Activated CD8-positive, alpha-beta T cell treated with anti-CD3 and anti-CD28 coated beads for 36 hours (primary cell): ENCODE measurements at regions not wholly inside any gene's neighbourhood (a gene's known extent, or its start where the extent isn't known, plus 50 kb on each side); places are given as distances from the start of the nearest gene placed in this dataset.
A peak's percentile ranks its signal among the peaks of the same experiment; 100 is the strongest.

Experiments used
- ATAC-seq: fragments of 200-7000 bp; cut with Tn5 transposase; one replicate; pipeline ENCODE4 v1.10.0; 2021; ENCODE audit warnings: mild to moderate bottlenecking, moderate library complexity
- CTCF ChIA-PET: fragments of 350-600 bp; sonication (Branson Sonifier 250); formaldehyde crosslinking; loops from one replicate; lab custom pipeline; 2021; ENCODE audit warnings: antibody characterized with exemption; lab: Charles Lee
- POLR2A ChIA-PET: fragments of 350-600 bp; sonication (Branson Sonifier 250); formaldehyde crosslinking; loops from one replicate; lab custom pipeline; 2021; ENCODE audit warnings: antibody characterized with exemption; lab: Charles Lee
- DNase-seq: peaks from one replicate; pipeline ENCODE4 v3.0.0-alpha.2; 2020
- H3K27ac Mint-ChIP-seq: one replicate; pipeline ENCODE4 v1.8.0; 2021; ENCODE audit warnings: mild to moderate bottlenecking, mixed read lengths
- H3K27me3 Mint-ChIP-seq: one replicate; pipeline ENCODE4 v1.8.0; 2021; ENCODE audit warnings: mixed read lengths
- H3K36me3 Mint-ChIP-seq: one replicate; pipeline ENCODE4 v1.8.0; 2021; ENCODE audit warnings: low read depth, mixed read lengths
- H3K4me1 Mint-ChIP-seq: one replicate; pipeline ENCODE4 v1.8.0; 2021; ENCODE audit warnings: low read depth, mixed read lengths
- H3K4me3 Mint-ChIP-seq: one replicate; pipeline ENCODE4 v1.8.0; 2021; ENCODE audit warnings: mild to moderate bottlenecking, moderate library complexity, mixed read lengths
- H3K9me3 Mint-ChIP-seq: one replicate; pipeline ENCODE4 v1.8.0; 2021; ENCODE audit warnings: mixed read lengths
- intact Hi-C: fragments of 100-400 bp; cut with micrococcal nuclease; formaldehyde crosslinking; loops from one replicate; pipeline ENCODE4 v1.10.0; 2022
- TF ChIP-seq, protein P1 (sequence below): fragments of 200-600 bp; IDR thresholded peaks from one replicate; pipeline ENCODE4 v1.8.0; 2022; ENCODE audit warnings: antibody characterized with exemption, mild to moderate bottlenecking

DNA sequence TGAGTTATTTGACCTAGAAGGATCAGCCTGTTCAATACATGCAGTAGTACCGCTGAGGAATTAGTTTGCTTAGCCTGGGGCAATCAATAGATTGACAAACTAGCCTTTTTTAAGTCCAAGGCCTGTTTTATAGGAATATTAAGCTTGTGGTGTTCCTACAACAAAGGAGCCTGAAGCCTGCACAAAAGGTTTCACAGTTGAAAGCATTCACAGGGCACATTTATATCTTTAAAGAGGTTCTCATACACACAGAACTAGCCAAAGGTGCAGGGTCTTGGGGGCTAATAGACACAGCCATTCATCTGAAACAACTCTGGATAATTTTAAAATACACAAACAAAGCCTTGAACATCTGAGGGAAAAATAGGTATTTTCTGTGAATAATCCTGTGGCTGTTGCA, 160.3 kb downstream of the RPS29 start:
- DNase-seq (no peak), ATAC-seq (no peak)
- intact Hi-C loops = no loop called here
- TF ChIP-seq, protein P1, sequence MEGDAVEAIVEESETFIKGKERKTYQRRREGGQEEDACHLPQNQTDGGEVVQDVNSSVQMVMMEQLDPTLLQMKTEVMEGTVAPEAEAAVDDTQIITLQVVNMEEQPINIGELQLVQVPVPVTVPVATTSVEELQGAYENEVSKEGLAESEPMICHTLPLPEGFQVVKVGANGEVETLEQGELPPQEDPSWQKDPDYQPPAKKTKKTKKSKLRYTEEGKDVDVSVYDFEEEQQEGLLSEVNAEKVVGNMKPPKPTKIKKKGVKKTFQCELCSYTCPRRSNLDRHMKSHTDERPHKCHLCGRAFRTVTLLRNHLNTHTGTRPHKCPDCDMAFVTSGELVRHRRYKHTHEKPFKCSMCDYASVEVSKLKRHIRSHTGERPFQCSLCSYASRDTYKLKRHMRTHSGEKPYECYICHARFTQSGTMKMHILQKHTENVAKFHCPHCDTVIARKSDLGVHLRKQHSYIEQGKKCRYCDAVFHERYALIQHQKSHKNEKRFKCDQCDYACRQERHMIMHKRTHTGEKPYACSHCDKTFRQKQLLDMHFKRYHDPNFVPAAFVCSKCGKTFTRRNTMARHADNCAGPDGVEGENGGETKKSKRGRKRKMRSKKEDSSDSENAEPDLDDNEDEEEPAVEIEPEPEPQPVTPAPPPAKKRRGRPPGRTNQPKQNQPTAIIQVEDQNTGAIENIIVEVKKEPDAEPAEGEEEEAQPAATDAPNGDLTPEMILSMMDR = no peak
- no peak overlapping the region for H3K4me3 Mint-ChIP-seq
- ChIA-PET CTCF (interaction anchor here (1.0 to 2.1 kb wide), 3 partner anchors 22 to 87 kb away, joined by 3 to 8 read pairs (median 3); no protein-coding TSS in a partner anchor), POLR2A (no interaction called here)
- peaks cover 5% of the 10 kb centered on the region for H3K9me3 Mint-ChIP-seq
- peaks cover 11% of the 10 kb centered on the region for H3K27me3 Mint-ChIP-seq
- H3K4me1 Mint-ChIP-seq = no peaks in the 10 kb centered on the region
- no peak overlapping the region for H3K27ac Mint-ChIP-seq
- H3K36me3 Mint-ChIP-seq = no peaks in the 10 kb centered on the region

- Mint-ChIP-seq H3K4me3 (no peak overlapping the region), H3K4me1 (peaks cover 3% of the 10 kb centered on the region), H3K9me3 (no peaks in the 10 kb centered on the region), H3K36me3 (no peaks in the 10 kb centered on the region), H3K27me3 (peaks cover 14% of the 10 kb centered on the region), H3K27ac (no peak overlapping the region)
- intact Hi-C loops = no loop called here
- CTCF ChIA-PET = interaction anchor here (0.8 to 2.1 kb wide), 5 partner anchors 10 to 85 kb away, joined by 3 to 8 read pairs (median 4); no protein-coding TSS in a partner anchor
- TF ChIP-seq, protein P1 = no peak
- POLR2A ChIA-PET = no interaction called here
- DNase-seq (no peak), ATAC-seq (no peak)
Measured at GRCh38 chr14:49424436-49425331, 161.5 kb downstream of the RPS29 start.

DNA sequence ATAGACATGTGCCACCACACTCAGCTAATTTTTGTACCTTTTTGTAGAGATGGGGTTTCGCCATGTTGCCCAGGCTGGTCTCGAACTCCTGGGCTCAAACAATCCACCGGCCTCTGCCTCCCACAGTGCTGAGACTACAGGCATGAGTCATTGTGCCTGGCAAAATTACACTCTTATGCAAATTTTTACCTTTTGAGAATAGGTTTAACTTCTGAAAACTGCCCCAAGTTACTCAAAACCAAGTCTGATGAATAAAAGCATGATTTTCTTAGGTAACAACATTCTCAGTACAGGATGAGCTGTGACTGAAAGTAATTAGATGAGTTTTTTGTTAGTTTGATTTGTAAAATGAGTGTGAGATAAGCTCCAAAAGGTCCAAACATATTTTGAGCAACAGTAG, 166.0 kb downstream of the RPS29 start:
- ChIA-PET CTCF (no interaction called here), POLR2A (no interaction called here)
- H3K9me3 Mint-ChIP-seq = no peaks in the 10 kb centered on the region
- H3K4me3 Mint-ChIP-seq = no peak overlapping the region
- ATAC-seq = peak; percentile 39
- peaks cover 19% of the 10 kb centered on the region for H3K27me3 Mint-ChIP-seq
- no peak overlapping the region for H3K27ac Mint-ChIP-seq
- DNase-seq = peak; percentile 5
- intact Hi-C loops = no loop called here
- peaks cover 3% of the 10 kb centered on the region for H3K4me1 Mint-ChIP-seq
- TF ChIP-seq, protein P1 = no peak
- H3K36me3 Mint-ChIP-seq = no peaks in the 10 kb centered on the region

- Mint-ChIP-seq H3K27me3 (peaks cover 11% of the 10 kb centered on the region), H3K4me3 (no peak overlapping the region), H3K4me1 (peaks cover 3% of the 10 kb centered on the region), H3K9me3 (no peaks in the 10 kb centered on the region), H3K27ac (no peak overlapping the region), H3K36me3 (no peaks in the 10 kb centered on the region)
- ATAC-seq = no peak
- DNase-seq = no peak
- ChIA-PET POLR2A (no interaction called here), CTCF (no interaction called here)
- TF ChIP-seq, protein P1 = no peak
- intact Hi-C loops = no loop called here
Measured at GRCh38 chr14:49418789-49419188, 167.4 kb downstream of the RPS29 start.

DNA sequence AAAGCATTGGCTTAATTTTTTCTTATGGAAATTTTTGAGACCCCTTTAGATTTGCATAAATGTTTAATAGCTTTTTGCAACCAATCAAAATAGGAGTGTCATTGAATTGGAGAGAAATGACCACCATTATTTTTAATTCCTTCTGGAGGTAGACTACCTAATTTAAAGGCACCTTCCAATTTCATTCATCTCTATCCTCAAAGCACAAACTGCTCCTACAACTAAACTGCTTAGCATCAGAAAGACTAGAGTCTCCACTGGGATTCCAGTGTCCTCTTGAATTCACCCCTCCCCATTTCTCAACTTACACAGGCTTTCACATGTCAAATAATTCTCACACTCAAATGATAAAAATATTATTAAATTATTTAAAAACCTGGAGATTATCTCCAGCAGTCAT, 168.4 kb downstream of the RPS29 start:
- ChIA-PET CTCF (interaction anchor here (2.3 kb wide), 1 partner anchor 44 kb away, joined by 6 read pairs; no protein-coding TSS in a partner anchor), POLR2A (no interaction called here)
- no peak for ATAC-seq
- Mint-ChIP-seq H3K36me3 (no peaks in the 10 kb centered on the region), H3K4me1 (peaks cover 3% of the 10 kb centered on the region), H3K27ac (no peak overlapping the region), H3K27me3 (peaks cover 12% of the 10 kb centered on the region), H3K9me3 (no peaks in the 10 kb centered on the region), H3K4me3 (no peak overlapping the region)
- no peak for DNase-seq
- intact Hi-C loops = no loop called here
- TF ChIP-seq, protein P1 = no peak
